Bronchial epithelial cell (primary cell): ENCODE measurements at regions not wholly inside any gene's neighbourhood (a gene's known extent, or its start where the extent isn't known, plus 50 kb on each side); places are given as distances from the start of the nearest gene placed in this dataset.
"Not testable (repeated sequence)": the region's sequence is repeated elsewhere in the genome, so short reads cannot be mapped to it uniquely, and the experiment has no call there.

ENCODE experiments used
- DNase-seq: peaks from one replicate; pipeline ENCODE4 v3.0.0-alpha.2; 2010; ENCODE audit warnings: low read depth
- FAIRE-seq: peaks from 2 replicates; lab custom pipeline; 2011; peaks lifted over from hg19 to GRCh38; lab: Jason Lieb, UNC
- H3K27me3 ChIP-seq: 2 replicates; pipeline ENCODE4 v1.5.1; 2011; ENCODE audit warnings: low read length; ENCODE audit not compliant: control insufficient read depth, insufficient read depth
- H3K36me3 ChIP-seq: 2 replicates; pipeline ENCODE4 v1.5.1; 2011; ENCODE audit warnings: low read length; ENCODE audit not compliant: control insufficient read depth, insufficient read depth
- H3K4me3 ChIP-seq: 2 replicates; pipeline ENCODE4 v1.5.1; 2011; ENCODE audit warnings: mild to moderate bottlenecking, low read depth, low read length, control low read depth
- TF ChIP-seq, protein P1 (sequence below): IDR thresholded peaks from 2 replicates; pipeline ENCODE4 v1.5.1; 2011; ENCODE audit warnings: mild to moderate bottlenecking, moderate library complexity, low read length, control low read depth, inconsistent platforms; ENCODE audit not compliant: insufficient read depth, severe bottlenecking

DNA sequence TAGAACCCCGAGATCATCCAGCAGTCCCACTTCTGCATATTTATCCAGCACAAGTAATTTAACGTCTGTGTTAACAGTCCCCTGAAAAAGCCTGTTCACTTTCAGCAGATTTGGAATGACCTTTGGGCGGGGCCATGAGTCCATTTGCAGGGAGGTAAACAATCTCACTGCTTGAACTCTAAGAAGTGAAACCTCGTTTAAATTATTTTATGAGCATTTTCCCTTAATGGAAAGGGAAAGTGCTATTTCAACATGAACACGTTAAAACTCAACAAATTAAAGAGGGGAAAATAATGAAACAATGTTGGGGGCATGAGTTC, 282.8 kb downstream of the GATA3 start:
- DNase-seq (no peak), FAIRE-seq (no peak)
- Histone ChIP-seq H3K27me3 (no peaks in the 10 kb centered on the region), H3K36me3 (no peaks in the 10 kb centered on the region), H3K4me3 (no peak overlapping the region)
- TF ChIP-seq, protein P1, sequence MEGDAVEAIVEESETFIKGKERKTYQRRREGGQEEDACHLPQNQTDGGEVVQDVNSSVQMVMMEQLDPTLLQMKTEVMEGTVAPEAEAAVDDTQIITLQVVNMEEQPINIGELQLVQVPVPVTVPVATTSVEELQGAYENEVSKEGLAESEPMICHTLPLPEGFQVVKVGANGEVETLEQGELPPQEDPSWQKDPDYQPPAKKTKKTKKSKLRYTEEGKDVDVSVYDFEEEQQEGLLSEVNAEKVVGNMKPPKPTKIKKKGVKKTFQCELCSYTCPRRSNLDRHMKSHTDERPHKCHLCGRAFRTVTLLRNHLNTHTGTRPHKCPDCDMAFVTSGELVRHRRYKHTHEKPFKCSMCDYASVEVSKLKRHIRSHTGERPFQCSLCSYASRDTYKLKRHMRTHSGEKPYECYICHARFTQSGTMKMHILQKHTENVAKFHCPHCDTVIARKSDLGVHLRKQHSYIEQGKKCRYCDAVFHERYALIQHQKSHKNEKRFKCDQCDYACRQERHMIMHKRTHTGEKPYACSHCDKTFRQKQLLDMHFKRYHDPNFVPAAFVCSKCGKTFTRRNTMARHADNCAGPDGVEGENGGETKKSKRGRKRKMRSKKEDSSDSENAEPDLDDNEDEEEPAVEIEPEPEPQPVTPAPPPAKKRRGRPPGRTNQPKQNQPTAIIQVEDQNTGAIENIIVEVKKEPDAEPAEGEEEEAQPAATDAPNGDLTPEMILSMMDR, result no peak

DNA sequence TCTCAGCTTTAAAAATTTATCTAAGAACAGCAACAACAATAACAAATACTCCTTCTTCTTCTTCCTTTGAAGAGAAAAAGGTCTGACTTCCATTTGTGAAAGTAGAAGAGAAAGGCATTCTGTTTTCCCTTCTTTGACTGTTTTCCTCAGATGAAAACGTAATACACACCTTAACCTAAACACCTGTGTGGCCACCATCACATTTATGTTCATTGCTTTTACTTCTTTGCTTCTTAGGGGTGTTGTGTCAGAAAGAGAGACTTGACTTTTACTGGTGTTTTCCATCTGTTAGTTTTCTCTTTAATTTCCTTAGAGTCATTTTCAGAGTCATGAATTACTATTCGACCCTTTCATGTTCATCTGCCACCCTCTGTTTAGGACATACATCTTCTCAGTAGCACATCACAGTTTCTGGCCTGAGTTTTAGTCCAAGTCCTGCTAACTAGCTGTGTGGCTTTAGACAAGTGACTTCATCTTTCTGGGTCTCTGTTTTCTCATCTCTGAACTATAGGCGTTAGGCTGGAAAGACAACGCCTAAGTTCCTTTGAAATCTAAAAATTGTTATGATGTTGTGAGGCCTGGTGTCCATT, 283.8 kb downstream of the GATA3 start:
- H3K4me3 ChIP-seq, result no peak overlapping the region
- no peak for FAIRE-seq
- no peak for DNase-seq
- H3K27me3 ChIP-seq, result no peaks in the 10 kb centered on the region
- no peaks in the 10 kb centered on the region for H3K36me3 ChIP-seq
- TF ChIP-seq, protein P1, result no peak

DNA sequence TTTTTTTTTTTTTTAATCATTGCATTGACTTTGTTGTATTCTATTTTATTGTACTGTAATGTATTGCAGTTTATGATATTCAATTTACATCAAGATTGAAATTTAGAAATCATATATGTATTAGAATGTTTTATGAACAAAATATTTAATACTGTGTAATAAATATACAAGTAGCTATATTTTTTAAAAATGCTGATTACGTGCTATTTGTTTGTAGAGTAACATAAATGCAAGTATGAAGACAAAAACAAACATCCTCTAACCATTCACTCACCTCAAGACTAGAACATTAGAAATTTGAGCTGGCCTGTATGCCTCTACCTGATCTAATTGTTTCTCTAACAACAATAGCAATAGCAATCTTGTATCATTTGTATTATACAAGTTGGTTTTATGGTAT, 290.3 kb downstream of the GATA3 start:
- TF ChIP-seq, protein P1, result no peak
- DNase-seq (no peak), FAIRE-seq (no peak)
- Histone ChIP-seq H3K27me3 (no peaks in the 10 kb centered on the region), H3K36me3 (no peaks in the 10 kb centered on the region), H3K4me3 (no peak overlapping the region)

DNA sequence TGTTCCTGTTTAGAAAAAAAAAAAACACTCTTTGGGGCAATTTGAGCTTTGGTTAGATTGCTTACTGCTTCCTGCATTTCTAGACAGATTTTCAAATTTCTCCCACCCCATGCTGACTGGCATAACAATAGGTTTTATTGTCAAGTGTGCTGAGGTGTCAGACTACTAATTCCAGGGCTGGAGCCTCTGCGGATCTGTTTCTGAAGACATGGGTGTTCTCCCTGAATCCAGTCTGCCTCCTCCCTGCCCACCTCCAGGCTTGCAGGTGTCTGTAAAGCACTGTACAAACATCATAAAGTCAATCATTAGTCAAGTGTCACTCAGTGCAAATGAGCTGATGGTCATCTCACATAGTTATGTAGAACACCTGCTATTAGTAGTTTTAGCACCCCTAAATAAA, 292.4 kb downstream of the GATA3 start:
- FAIRE-seq (no peak), DNase-seq (no peak)
- H3K4me3 ChIP-seq, result no peak overlapping the region
- H3K27me3 ChIP-seq, result no peaks in the 10 kb centered on the region
- TF ChIP-seq, protein P1, result no peak
- H3K36me3 ChIP-seq, result no peaks in the 10 kb centered on the region

DNA sequence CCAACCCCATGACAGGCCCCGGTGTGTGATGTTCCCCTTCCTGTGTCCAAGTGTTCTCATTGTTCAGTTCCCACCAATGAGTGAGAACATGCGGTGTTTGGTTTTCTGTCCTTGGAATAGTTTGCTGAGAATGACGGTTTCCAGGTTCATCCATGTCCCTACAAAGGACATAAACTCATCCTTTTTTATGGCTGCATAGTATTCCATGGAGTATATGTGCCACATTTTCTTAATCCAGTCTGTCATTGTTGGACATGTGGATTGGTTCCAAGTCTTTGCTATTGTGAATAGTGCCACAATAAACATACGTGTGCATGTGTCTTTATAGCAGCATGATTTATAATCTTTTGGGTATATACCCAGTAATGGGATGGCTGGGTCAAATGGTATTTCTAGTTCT, 293.1 kb downstream of the GATA3 start:
- not testable (repeated sequence) for FAIRE-seq, H3K36me3 ChIP-seq, DNase-seq, H3K4me3 ChIP-seq, H3K27me3 ChIP-seq

DNA sequence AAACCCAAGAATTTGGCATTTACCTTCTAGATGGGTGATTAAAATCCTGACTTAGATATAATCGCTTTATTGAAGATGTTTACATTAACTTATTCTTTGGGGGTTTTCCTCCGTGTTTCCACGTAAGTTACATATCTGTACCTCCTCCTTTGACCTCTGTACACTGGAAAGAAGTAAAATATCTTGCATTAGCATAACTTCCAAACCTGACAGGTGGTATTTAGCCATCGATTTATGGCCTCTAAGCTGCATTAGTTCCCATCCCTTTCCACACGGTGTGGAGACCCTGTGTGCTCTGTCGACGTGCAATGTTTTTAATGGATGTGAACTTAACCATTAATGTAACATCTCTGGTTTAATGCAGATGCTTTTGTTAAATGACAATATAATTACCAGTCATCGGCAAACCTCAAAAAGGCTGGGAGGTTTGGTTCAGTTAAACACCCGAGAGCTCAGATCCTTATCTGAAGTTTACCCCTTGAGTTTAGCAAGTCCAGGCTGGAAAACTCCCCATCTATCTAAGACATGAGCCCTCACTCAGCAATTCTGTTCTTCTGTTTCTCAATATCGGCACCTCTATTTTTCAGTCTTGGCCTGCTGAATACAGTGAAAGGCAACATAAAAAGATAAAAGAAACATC, 295.2 kb downstream of the GATA3 start:
- TF ChIP-seq, protein P1, result no peak
- Histone ChIP-seq H3K27me3 (no peaks in the 10 kb centered on the region), H3K4me3 (no peak overlapping the region), H3K36me3 (no peaks in the 10 kb centered on the region)
- DNase-seq, result no peak
- FAIRE-seq, result no peak
